IPS-15b (cell line): ENCODE measurements at regions not wholly inside any gene's neighbourhood (a gene's known extent, or its start where the extent isn't known, plus 50 kb on each side); places are given as distances from the start of the nearest gene placed in this dataset.
"Not testable (repeated sequence)": the region's sequence is repeated elsewhere in the genome, so short reads cannot be mapped to it uniquely, and the experiment has no call there.

Experiments
- H3K27me3 ChIP-seq: one replicate; pipeline ENCODE4 v1.6.1; 2013; ENCODE audit warnings: low read length; ENCODE audit not compliant: control insufficient read depth, insufficient read depth
- H3K36me3 ChIP-seq: one replicate; pipeline ENCODE4 v1.6.1; 2013; ENCODE audit warnings: low read length; ENCODE audit not compliant: control insufficient read depth, insufficient read depth
- H3K4me1 ChIP-seq: one replicate; pipeline ENCODE4 v1.6.1; 2013; ENCODE audit warnings: mild to moderate bottlenecking, low read length; ENCODE audit not compliant: control insufficient read depth, insufficient read depth
- H3K4me3 ChIP-seq: one replicate; pipeline ENCODE4 v1.5.1; 2013; ENCODE audit warnings: low read depth, low read length
- H3K9ac ChIP-seq: one replicate; pipeline ENCODE4 v1.6.1; 2013; ENCODE audit warnings: low read depth, mild to moderate bottlenecking, low read length
- H3K9me3 ChIP-seq: one replicate; pipeline ENCODE4 v1.6.1; 2013; ENCODE audit warnings: mild to moderate bottlenecking, low read length; ENCODE audit not compliant: control insufficient read depth, insufficient read depth

DNA sequence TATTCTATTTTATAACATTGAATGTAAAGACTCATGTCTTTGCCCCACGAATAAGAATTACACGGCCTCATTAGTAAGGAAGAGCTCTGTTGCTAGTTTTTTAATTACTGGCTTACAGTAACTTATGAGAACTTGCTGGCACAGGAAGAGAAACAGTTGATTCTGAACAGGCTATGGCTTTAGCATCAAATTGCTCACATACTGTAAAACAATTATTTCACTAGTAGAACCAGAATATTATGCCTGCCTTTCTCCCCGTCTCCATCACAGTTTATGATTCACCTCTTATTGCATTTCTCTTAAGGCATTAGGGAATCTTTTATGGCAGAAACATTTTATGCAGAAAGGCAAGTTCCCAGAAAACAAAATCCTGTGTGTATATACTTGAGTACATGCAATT is 126.1 kb downstream of the SPRY1 start:
- Histone ChIP-seq H3K9me3 (no peaks in the 10 kb centered on the region), H3K27me3 (no peaks in the 10 kb centered on the region), H3K4me1 (no peaks in the 10 kb centered on the region), H3K9ac (no peak overlapping the region), H3K4me3 (no peak overlapping the region), H3K36me3 (no peaks in the 10 kb centered on the region)

DNA sequence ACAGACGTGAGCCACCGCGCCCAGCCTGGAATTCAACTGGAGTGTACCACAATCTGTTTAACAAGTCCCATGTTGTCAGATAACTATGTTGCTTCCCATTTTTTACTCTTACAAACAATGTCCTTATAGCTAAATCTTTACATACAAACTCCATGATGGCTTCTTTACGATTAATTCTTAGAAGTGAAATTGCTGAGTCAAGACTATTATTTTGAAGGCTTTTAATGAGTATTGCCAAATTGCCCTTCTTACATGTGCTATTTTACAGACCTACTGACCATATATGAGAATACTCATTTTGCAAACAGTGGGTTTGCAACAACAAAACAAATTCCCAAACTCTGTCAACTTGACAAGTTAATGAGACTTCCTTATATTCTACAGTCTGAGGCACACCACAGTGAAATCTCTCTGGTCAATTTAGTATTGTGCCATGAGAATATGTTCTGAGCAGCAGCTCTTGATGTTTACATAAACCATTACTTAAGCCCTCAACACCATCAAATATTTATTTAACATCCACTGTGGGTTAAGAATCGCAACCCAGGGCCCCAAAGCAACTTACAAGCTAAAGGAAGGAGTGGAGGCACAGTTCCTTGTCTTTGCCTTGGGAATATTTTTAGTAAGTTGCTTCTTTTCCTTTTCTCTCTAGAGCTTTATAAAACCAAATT is 128.5 kb downstream of the SPRY1 start:
- Histone ChIP-seq H3K36me3 (no peaks in the 10 kb centered on the region), H3K9me3 (no peaks in the 10 kb centered on the region), H3K4me1 (no peaks in the 10 kb centered on the region), H3K4me3 (no peak overlapping the region), H3K27me3 (no peaks in the 10 kb centered on the region), H3K9ac (no peak overlapping the region)

- Histone ChIP-seq H3K4me1 (no peaks in the 10 kb centered on the region), H3K36me3 (no peaks in the 10 kb centered on the region), H3K9ac (no peak overlapping the region), H3K9me3 (no peaks in the 10 kb centered on the region), H3K27me3 (no peaks in the 10 kb centered on the region), H3K4me3 (no peak overlapping the region)
These were observed 129.9 kb downstream of the SPRY1 start for GRCh38 chr4:123526511-123526910.

- H3K36me3 ChIP-seq = no peaks in the 10 kb centered on the region
- H3K9ac ChIP-seq = no peak overlapping the region
- no peaks in the 10 kb centered on the region for H3K9me3 ChIP-seq
- H3K4me3 ChIP-seq = no peak overlapping the region
- no peaks in the 10 kb centered on the region for H3K27me3 ChIP-seq
- no peaks in the 10 kb centered on the region for H3K4me1 ChIP-seq
These were observed 132.1 kb downstream of the SPRY1 start for GRCh38 chr4:123528501-123529277.

DNA sequence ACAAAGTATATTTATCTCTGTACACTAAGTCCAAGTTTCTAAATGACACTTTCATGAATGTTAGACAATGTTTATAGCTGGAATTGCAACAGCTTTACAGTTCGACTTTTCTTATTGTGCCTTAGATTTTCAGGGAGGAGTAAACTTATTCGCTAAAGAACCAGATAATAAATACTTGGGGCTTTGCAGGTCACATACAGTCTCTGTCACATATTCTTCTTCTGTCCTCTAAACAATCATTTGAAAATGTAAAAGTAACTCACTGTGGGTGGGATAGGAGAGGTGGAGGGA is 132.6 kb downstream of the SPRY1 start:
- Histone ChIP-seq H3K27me3 (no peaks in the 10 kb centered on the region), H3K9me3 (no peaks in the 10 kb centered on the region), H3K4me1 (no peaks in the 10 kb centered on the region), H3K36me3 (no peaks in the 10 kb centered on the region), H3K9ac (no peak overlapping the region), H3K4me3 (no peak overlapping the region)

DNA sequence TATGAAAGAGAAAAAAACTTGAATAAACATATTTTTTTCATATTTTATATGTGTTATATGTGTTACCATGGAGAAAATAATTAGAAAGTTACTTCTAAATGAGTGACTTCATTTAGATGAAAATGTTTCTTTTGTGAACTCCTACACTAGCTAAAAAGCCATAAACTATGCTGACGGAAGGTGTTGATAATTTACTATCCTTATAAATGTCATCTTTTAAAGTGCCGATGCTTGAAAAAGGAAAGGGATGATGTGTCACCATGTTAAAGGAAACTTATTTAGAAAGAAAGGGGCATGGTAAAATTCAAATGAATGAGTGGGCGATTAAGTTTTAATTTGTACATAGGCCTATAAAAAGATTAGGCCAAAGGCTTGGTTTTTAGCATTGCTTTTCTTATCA is 133.8 kb downstream of the SPRY1 start:
- no peaks in the 10 kb centered on the region for H3K27me3 ChIP-seq
- no peaks in the 10 kb centered on the region for H3K36me3 ChIP-seq
- H3K4me3 ChIP-seq = no peak overlapping the region
- no peaks in the 10 kb centered on the region for H3K4me1 ChIP-seq
- no peak overlapping the region for H3K9ac ChIP-seq
- H3K9me3 ChIP-seq = no peaks in the 10 kb centered on the region

DNA sequence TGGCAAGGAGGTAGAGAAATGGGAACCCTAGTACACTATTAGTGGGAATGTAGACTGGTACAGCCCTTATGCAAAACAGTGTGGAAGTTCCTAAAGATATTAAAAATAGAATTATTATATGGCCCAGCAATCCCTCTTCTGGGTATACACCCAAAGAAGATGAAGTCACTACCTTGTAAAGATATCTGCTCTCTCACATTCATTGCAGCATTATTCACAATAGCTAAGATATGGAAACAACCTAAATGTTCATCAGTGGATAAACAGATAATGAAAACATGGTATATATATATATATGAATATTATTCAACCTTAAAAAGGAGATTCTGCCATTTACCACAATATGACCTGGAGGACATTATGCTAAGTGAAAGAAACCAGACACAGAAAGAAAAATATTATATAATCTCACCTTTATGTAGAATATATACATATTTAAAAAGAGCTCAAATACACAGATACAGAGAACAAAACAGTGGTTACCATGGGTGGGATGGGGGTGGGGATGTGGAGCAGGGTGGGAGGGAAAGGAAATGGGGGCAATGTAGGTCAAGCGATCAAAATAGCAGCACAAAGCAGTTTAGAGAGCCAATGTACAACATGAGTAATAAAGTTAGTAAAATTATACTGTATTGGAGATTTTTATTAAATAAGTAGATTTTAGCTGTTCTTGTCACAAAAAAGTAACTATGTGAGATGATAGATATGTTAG is 138.6 kb downstream of the SPRY1 start:
- H3K9ac ChIP-seq = no peak overlapping the region
- H3K27me3 ChIP-seq = no peaks in the 10 kb centered on the region
- H3K36me3 ChIP-seq = no peaks in the 10 kb centered on the region
- no peaks in the 10 kb centered on the region for H3K4me1 ChIP-seq
- no peaks in the 10 kb centered on the region for H3K9me3 ChIP-seq
- H3K4me3 ChIP-seq = no peak overlapping the region

DNA sequence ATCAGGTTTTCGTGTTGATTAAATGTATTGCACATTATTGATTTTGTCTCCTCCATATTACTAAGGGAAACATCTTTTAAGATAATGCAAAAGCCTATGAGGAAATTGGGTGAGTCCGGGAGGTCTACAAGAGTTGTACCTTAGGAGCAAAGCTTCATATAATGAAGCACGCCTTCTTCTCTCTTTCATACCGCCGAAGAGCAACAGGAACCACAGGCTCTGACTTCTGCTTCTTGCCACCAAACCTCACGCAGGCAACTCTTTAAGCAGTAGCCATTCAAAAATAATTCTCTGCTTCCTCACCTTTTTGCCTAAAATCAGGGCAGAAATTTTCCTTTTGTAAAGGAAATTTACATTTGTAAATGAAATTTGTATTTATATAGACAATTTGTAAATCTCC is 139.6 kb downstream of the SPRY1 start:
- no peaks in the 10 kb centered on the region for H3K27me3 ChIP-seq
- no peak overlapping the region for H3K9ac ChIP-seq

GRCh38 chr4:123537906-123538402 is 141.4 kb downstream of the SPRY1 start:
- H3K4me1 ChIP-seq, H3K9me3 ChIP-seq, H3K4me3 ChIP-seq, H3K9ac ChIP-seq, H3K36me3 ChIP-seq, H3K27me3 ChIP-seq: not testable (repeated sequence)

More for the DNA sequence above, 139.6 kb downstream of the SPRY1 start:
- no peaks in the 10 kb centered on the region for H3K4me1 ChIP-seq
- H3K4me3 ChIP-seq = no peak overlapping the region
- no peaks in the 10 kb centered on the region for H3K36me3 ChIP-seq
- H3K9me3 ChIP-seq = no peaks in the 10 kb centered on the region

GRCh38 chr4:123545667-123546572 is 149.3 kb downstream of the SPRY1 start:
- H3K27me3 ChIP-seq = peaks cover 10% of the 10 kb centered on the region
- peaks cover 23% of the 10 kb centered on the region for H3K4me1 ChIP-seq
- no peaks in the 10 kb centered on the region for H3K9me3 ChIP-seq
- H3K9ac ChIP-seq = no peak overlapping the region
- H3K4me3 ChIP-seq = no peak overlapping the region
- no peaks in the 10 kb centered on the region for H3K36me3 ChIP-seq

DNA sequence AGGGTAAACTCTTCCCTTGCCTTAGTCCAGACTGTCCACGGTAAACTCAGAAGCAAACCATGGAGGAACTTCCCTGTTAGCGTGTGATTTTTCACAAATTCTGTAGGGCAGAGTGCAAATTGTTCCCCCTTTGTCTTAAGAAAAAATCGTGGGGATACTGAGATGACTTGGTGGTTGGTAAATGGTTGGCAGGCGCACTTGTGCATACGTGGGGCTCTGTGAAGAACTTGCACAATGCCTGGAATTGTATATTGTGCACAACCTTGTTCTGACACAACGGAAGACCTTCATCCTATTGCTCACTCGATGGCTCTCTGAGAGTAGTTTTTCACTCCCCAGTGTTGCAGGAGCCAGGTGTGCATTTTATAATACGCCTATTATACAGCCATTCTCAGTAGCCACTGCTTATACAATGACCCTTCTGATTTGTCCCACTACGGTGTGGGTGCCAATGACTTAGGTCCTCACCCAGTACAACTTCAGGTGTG is 150.0 kb downstream of the SPRY1 start:
- Histone ChIP-seq H3K4me3 (peak overlapping the region; percentile 36), H3K9me3 (no peaks in the 10 kb centered on the region), H3K9ac (no peak overlapping the region), H3K4me1 (peaks cover 23% of the 10 kb centered on the region), H3K27me3 (peaks cover 10% of the 10 kb centered on the region), H3K36me3 (no peaks in the 10 kb centered on the region)
